Middle frontal gyrus (tissue), 1 donor: ENCODE measurements at regions not wholly inside any gene's neighbourhood (a gene's known extent, or its start where the extent isn't known, plus 50 kb on each side); places are given as distances from the start of the nearest gene placed in this dataset.
A peak's percentile ranks its signal among the peaks of the same experiment; 100 is the strongest.

Experiments
- DNase-seq: peaks from one replicate; pipeline ENCODE4 v3.0.0-alpha.2; 2015; ENCODE audit warnings: low spot score; ENCODE audit errors: extremely low spot score

GRCh38 chr10:10138685-10139084 is 879.0 kb upstream of the CELF2 start:
- DNase-seq: no peak

GRCh38 chr10:10141782-10142382 is 875.8 kb upstream of the CELF2 start:
- DNase-seq: no peak

GRCh38 chr10:10146604-10147003 is 871.1 kb upstream of the CELF2 start:
- no peak for DNase-seq

- no peak for DNase-seq
Observed at GRCh38 chr10:10149899-10150298, 867.8 kb upstream of the CELF2 start.

- DNase-seq: no peak
Observed at GRCh38 chr10:10156917-10157600, 860.6 kb upstream of the CELF2 start.

GRCh38 chr10:10160821-10161312 is 856.8 kb upstream of the CELF2 start:
- no peak for DNase-seq

- no peak for DNase-seq
Observed at GRCh38 chr10:10164848-10165247, 852.8 kb upstream of the CELF2 start.

- DNase-seq: no peak
Observed at GRCh38 chr10:10165415-10165814, 852.3 kb upstream of the CELF2 start.

- DNase-seq: no peak
Observed at GRCh38 chr10:10178476-10178875, 839.2 kb upstream of the CELF2 start.

- DNase-seq: no peak
Observed at GRCh38 chr10:10193848-10194247, 823.8 kb upstream of the CELF2 start.

- no peak for DNase-seq
Observed at GRCh38 chr10:10196701-10197100, 821.0 kb upstream of the CELF2 start.

- no peak for DNase-seq
Observed at GRCh38 chr10:10197423-10197822, 820.2 kb upstream of the CELF2 start.

GRCh38 chr10:10198363-10198762 is 819.3 kb upstream of the CELF2 start:
- no peak for DNase-seq

- DNase-seq: no peak
Observed at GRCh38 chr10:10204415-10204814, 813.3 kb upstream of the CELF2 start.

- DNase-seq: no peak
Observed at GRCh38 chr10:10205906-10206305, 811.8 kb upstream of the CELF2 start.

GRCh38 chr10:10207538-10207937 is 810.1 kb upstream of the CELF2 start:
- no peak for DNase-seq

- DNase-seq: no peak
Observed at GRCh38 chr10:10208196-10208595, 809.5 kb upstream of the CELF2 start.

GRCh38 chr10:10209167-10209566 is 808.5 kb upstream of the CELF2 start:
- peak; percentile 48 for DNase-seq

GRCh38 chr10:10211409-10211808 is 806.3 kb upstream of the CELF2 start:
- DNase-seq: no peak

GRCh38 chr10:10213237-10213636 is 804.4 kb upstream of the CELF2 start:
- DNase-seq: no peak

- no peak for DNase-seq
Observed at GRCh38 chr10:10222304-10222841, 795.3 kb upstream of the CELF2 start.

GRCh38 chr10:10223131-10223530 is 794.5 kb upstream of the CELF2 start:
- no peak for DNase-seq

- DNase-seq: no peak
Observed at GRCh38 chr10:10225136-10225676, 792.5 kb upstream of the CELF2 start.
